RWPE2 (cell line): ENCODE measurements at regions not wholly inside any gene's neighbourhood (a gene's known extent, or its start where the extent isn't known, plus 50 kb on each side); places are given as distances from the start of the nearest gene placed in this dataset.

Source experiments
- ATAC-seq: fragments of 200-7000 bp; cut with Tn5 transposase; 3 replicates; pipeline ENCODE4 v1.9.1; 2021; ENCODE audit warnings: low read depth
- DNase-seq: peaks from one replicate; pipeline ENCODE4 v3.0.0-alpha.2; 2020; ENCODE audit warnings: low spot score
- H3K27ac ChIP-seq: fragments of 450-650 bp; 2 replicates; pipeline ENCODE4 v1.5.1; 2017; ENCODE audit warnings: mild to moderate bottlenecking; ENCODE audit not compliant: poor library complexity, severe bottlenecking
- H3K27me3 ChIP-seq: fragments of 250-450 bp; sonication (Bioruptor Pico); 2 replicates; pipeline ENCODE4 v1.5.1; 2021; ENCODE audit warnings: mild to moderate bottlenecking, moderate library complexity; ENCODE audit not compliant: insufficient read depth, poor library complexity, severe bottlenecking
- H3K36me3 ChIP-seq: fragments of 250-450 bp; sonication (Bioruptor Pico); 2 replicates; pipeline ENCODE4 v1.5.1; 2020; ENCODE audit warnings: low read depth, mild to moderate bottlenecking, moderate library complexity
- H3K4me1 ChIP-seq: fragments of 250-450 bp; sonication (Bioruptor Pico); 2 replicates; pipeline ENCODE4 v1.5.1; 2021; ENCODE audit warnings: mild to moderate bottlenecking, moderate library complexity; ENCODE audit not compliant: insufficient read depth, poor library complexity, severe bottlenecking
- H3K4me3 ChIP-seq: fragments of 250-450 bp; sonication (Bioruptor Pico); 2 replicates; pipeline ENCODE4 v1.5.1; 2021; ENCODE audit warnings: mild to moderate bottlenecking, moderate library complexity; ENCODE audit not compliant: severe bottlenecking
- H3K9me3 ChIP-seq: fragments of 250-450 bp; sonication (Bioruptor Pico); 2 replicates; pipeline ENCODE4 v1.5.1; 2021; ENCODE audit warnings: mild to moderate bottlenecking, moderate library complexity; ENCODE audit not compliant: severe bottlenecking
- TF ChIP-seq, protein P1 (sequence below): fragments of 450-650 bp; IDR thresholded peaks from one replicate; pipeline ENCODE4 v1.5.1; 2017; ENCODE audit warnings: mild to moderate bottlenecking, moderate library complexity; ENCODE audit not compliant: poor library complexity, severe bottlenecking

DNA sequence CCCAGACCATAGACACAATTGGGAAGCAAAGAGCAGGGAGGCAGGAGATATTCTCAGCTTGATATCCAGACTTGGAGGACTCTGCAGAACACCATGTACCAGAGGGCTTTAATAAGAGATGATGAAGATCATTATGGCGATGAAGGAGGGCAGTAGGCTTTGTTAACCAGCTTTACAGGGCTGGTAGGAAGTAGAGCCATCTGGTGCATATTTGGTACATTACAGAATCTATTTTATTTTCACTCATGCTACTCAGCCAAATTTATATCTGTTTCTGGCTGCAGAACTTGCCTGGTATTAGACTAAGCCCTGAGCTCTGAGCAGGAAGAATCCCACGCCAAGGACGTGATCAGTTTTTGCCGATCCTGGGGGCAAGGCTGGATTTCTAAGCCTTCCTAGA is 61.8 kb upstream of the SYT6 start:
- DNase-seq, result no peak
- Histone ChIP-seq H3K4me3 (no peak overlapping the region), H3K36me3 (no peaks in the 10 kb centered on the region), H3K9me3 (no peaks in the 10 kb centered on the region), H3K4me1 (no peaks in the 10 kb centered on the region), H3K27ac (no peak overlapping the region), H3K27me3 (peaks cover 5% of the 10 kb centered on the region)
- no peak for ATAC-seq
- TF ChIP-seq, protein P1, sequence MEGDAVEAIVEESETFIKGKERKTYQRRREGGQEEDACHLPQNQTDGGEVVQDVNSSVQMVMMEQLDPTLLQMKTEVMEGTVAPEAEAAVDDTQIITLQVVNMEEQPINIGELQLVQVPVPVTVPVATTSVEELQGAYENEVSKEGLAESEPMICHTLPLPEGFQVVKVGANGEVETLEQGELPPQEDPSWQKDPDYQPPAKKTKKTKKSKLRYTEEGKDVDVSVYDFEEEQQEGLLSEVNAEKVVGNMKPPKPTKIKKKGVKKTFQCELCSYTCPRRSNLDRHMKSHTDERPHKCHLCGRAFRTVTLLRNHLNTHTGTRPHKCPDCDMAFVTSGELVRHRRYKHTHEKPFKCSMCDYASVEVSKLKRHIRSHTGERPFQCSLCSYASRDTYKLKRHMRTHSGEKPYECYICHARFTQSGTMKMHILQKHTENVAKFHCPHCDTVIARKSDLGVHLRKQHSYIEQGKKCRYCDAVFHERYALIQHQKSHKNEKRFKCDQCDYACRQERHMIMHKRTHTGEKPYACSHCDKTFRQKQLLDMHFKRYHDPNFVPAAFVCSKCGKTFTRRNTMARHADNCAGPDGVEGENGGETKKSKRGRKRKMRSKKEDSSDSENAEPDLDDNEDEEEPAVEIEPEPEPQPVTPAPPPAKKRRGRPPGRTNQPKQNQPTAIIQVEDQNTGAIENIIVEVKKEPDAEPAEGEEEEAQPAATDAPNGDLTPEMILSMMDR, result peak; percentile 11

- Histone ChIP-seq H3K4me3 (no peak overlapping the region), H3K27ac (no peak overlapping the region), H3K4me1 (no peaks in the 10 kb centered on the region), H3K27me3 (peaks cover 11% of the 10 kb centered on the region), H3K36me3 (no peaks in the 10 kb centered on the region), H3K9me3 (no peaks in the 10 kb centered on the region)
- DNase-seq (no peak), ATAC-seq (no peak)
- TF ChIP-seq, protein P1, result no peak
These were observed 60.3 kb upstream of the SYT6 start for GRCh38 chr1:114214016-114214415.

- Histone ChIP-seq H3K27ac (no peak overlapping the region), H3K4me1 (no peaks in the 10 kb centered on the region), H3K4me3 (no peak overlapping the region), H3K36me3 (no peaks in the 10 kb centered on the region), H3K9me3 (no peaks in the 10 kb centered on the region), H3K27me3 (peaks cover 18% of the 10 kb centered on the region)
- ATAC-seq (no peak), DNase-seq (no peak)
- TF ChIP-seq, protein P1, result no peak
These were observed 56.3 kb upstream of the SYT6 start for GRCh38 chr1:114209971-114210370.

DNA sequence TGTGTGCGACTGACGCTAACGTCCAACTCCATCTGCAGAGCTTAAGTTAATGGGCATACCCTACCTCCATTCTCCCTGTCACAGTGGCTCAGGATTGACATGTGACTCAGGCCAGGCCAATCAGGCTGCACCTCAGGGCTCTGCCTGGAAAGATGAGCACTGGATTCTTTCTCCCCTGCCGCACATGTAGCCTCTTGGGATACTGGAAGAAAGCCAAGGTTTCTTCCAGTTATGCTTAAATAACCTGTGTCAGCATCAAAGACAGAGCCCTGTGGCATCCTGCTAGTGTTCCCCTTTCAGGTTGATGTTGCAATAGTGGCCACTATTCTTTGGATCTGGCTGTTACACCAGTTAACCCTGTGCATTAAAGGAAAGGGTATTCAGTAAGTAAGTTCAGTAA is 55.0 kb upstream of the SYT6 start:
- no peaks in the 10 kb centered on the region for H3K36me3 ChIP-seq
- H3K4me3 ChIP-seq, result no peak overlapping the region
- H3K27ac ChIP-seq, result no peak overlapping the region
- H3K4me1 ChIP-seq, result no peaks in the 10 kb centered on the region
- TF ChIP-seq, protein P1, result no peak
- H3K9me3 ChIP-seq, result no peaks in the 10 kb centered on the region
- ATAC-seq (no peak), DNase-seq (no peak)
- peaks cover 14% of the 10 kb centered on the region for H3K27me3 ChIP-seq

GRCh38 chr1:114208106-114208505 is 54.4 kb upstream of the SYT6 start:
- no peak for DNase-seq
- Histone ChIP-seq H3K36me3 (no peaks in the 10 kb centered on the region), H3K9me3 (no peaks in the 10 kb centered on the region), H3K27ac (no peak overlapping the region), H3K4me3 (no peak overlapping the region), H3K4me1 (no peaks in the 10 kb centered on the region), H3K27me3 (peaks cover 13% of the 10 kb centered on the region)
- no peak for ATAC-seq
- TF ChIP-seq, protein P1, result no peak
